ENCODE measurements at regions not wholly inside any gene's neighbourhood (a gene's known extent, or its start where the extent isn't known, plus 50 kb on each side); places are given as distances from the start of the nearest gene placed in this dataset.
A peak's percentile ranks its signal among the peaks of the same experiment; 100 is the strongest.

DNA sequence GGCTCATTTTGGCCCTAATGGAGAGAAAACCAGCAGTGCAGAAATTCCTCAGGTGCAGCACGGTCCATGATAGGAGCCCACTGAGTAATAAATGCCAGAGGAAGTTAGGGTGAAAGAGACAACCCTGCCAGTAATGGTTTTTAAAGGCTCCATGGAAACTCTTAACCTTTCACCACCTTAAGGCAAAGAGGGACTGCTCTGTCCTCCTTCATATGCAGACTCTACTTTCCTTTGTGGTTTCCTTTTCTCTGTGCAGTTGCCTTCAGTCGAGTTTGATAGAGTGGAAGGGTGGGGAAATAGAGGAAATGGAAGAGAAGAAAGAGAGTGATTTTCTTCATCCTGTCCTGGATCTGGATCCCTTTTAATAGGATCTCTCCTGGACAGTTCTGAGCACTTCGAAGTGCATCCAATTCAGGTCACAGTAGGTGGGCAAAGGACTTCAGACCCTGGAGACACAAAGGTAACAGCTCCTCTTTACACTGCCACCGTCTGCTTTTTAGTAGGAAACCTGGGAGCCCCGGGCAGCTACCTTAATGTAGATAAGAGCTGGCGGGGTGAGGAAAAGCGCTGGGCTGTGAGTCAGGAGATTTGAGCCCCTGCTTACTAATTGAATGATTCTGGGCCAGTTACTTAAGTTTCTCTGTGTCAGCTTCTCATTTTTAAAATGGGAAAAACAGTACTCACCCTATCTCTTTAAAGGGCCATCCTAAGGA is 294.8 kb downstream of the KCNRG start:
- intact Hi-C loops (cut with DNase I, micrococcal nuclease), result no loop called here
- ATAC-seq (no peak), DNase-seq (no peak)

DNA sequence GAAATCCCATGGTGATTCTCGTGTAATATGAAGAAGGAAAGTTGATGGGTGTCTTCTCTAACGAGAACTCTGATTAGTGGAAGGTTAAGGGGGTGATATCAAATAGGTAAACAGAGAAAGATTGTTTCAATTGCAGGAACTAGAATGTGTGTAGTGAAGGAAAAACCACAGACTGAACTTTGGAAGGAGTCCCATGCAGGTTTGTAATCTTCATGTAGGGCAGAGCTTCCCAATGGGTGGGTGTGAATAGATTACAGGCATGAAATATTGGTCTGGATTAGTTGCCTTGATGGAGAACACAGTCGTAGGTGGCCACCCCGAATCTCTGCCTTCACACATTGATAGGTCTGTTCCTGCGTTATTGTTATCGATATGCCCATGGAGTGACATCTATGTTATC is 295.5 kb downstream of the KCNRG start:
- DNase-seq (no peak), ATAC-seq (no peak)
- intact Hi-C loops (cut with DNase I, micrococcal nuclease), result no loop called here

DNA sequence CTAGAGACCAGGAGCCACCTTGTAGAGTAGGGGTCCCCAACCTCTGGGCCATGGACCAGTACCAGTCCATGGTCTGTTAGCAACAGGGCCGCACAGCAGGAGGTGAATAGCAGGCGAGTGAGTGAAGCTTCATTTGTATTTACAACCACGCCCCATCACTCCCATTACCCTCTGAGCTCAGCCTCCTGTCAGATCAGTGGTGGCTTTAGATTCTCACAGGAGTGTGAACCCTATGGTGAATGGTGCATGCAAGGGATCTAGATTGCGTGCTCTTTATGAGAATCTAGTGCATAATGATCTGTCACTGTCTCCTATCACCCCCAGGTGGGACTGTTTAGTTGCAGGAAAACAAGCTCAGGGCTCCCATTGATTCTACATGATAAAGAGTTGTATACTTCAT is 303.6 kb downstream of the KCNRG start:
- no peak for DNase-seq

DNA sequence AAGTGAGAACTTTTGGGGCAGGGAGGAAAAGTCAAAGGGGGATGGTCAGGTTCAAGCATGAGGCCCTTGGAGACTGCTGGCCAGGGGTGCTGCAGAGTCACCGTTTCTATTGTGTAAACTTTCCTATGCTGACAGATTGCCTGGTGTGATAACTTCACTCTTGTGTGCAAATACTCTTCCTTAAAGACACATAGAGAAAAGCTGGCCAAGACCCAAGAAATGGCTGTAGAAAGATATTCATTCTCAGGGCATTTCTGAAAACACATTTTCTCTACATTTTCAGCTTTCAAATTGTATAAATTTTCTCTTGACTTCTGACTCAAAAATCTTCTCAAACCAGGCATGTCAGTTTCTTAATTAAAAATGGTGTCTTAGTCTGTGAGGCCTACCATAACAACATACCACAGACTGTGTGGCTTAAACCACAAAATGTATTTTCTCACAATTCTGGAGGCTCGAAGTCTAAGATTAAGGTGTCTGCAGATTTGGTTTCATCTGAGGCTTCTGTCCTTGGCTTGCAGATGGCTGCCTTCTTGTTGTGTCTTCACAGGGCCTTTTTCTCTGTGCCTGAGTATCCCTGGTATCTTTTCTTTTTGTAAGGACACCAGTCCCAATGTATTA is 304.5 kb downstream of the KCNRG start:
- DNase-seq, result no peak
- ATAC-seq, result peak; percentile 86
- intact Hi-C loops (cut with DNase I, micrococcal nuclease), result no loop called here

More for the DNA sequence above, 303.6 kb downstream of the KCNRG start:
- intact Hi-C loops (cut with DNase I, micrococcal nuclease), result no loop called here
- ATAC-seq, result peak; percentile 54

DNA sequence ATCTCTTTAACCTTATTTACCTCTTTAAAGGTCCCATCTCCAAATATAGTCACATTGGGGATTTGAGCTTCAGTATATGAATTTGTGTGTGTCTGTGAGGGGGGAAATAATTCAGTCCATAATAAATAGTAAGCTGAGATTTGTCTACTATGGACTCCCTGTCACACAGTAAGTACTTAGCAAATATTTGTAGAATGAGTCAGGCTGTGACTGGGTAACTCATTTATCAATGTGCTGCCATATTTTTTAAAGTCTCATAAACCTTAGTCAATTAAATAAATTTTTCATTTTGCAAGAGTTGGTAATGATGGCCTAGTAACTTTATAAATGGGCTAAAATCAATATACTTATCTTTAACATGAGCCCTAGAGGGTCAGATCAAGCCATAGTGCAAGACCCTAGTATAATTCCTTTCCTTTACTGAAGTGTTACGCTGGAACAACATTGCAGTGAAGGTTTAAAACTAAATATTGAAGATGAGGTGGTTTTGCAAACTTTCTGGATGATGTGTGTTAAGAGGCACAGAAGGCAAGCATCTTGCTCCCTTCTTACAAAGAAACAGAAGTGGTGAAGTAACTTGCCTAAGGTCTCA is 305.1 kb downstream of the KCNRG start:
- ATAC-seq, result peak; percentile 93
- DNase-seq, result no peak
- intact Hi-C loops (cut with DNase I, micrococcal nuclease), result no loop called here

DNA sequence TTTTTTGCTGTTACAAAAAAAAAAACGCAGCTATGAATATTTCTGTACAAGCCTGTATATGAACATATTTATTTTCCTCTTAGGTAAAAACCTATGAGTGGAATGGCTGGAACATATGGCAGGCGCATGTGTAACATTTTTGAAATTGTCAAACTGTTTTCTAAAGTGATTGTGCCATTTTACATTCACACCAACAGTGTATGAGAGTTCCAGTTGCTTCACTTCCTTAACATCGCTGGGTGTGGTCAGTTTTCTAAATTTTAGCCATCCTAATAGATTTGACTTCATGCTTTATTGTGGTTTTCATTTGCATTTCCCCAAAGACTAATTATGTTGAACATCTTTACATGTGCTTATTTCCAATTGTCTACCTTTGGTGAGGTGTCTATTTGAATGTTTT is 306.8 kb downstream of the KCNRG start:
- DNase-seq (no peak), ATAC-seq (no peak)
- intact Hi-C loops (cut with DNase I, micrococcal nuclease), result no loop called here

DNA sequence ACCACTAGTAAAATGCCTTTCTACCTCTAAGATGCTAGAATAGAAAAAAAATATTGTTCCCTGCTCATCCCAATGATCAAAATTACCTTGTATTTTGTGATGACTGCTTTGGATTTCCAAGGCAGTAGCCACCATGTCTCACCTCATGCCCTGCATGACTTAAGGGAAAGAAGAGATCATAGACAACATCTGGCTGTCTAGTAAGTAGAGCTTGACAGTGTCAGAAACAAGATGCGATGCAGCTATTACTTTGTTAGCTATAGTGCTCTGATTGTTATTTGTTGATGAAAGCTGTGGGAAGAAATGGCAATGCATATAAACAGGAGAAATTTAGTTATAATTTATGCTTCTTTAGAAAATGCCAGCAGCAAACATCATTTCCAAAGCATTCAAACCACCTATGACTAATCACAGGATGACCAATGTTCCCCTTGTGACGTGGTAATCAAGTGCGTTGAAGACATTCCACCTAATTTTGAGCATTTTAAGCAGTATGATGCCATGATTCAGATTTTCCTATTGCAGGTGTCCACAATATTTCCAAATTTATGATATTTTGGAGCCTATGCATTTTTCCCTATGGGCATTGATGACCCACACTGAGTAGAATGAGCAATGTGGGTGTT is 308.3 kb downstream of the KCNRG start:
- no peak for ATAC-seq
- intact Hi-C loops (cut with DNase I, micrococcal nuclease), result no loop called here
- DNase-seq, result no peak

DNA sequence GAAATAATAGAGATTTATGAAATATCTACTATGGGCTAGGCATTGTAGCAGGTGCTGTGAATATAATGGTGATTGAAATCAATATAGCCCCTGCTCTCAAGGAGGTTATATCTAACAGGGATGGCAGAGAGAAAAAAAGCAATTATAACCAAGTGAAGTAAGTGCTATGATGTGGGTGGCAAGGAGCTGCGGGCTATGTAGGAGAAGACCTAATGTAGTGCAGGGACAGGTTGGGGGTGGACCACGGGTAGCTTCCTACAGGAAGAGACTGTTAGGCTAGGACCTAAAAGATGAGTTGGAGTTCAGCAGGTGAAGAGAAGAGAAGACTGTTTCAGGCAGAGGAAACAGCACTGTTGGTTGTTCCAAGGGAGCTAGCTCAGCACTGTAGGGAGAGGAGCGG is 311.0 kb downstream of the KCNRG start:
- ATAC-seq (no peak), DNase-seq (no peak)
- intact Hi-C loops (cut with DNase I, micrococcal nuclease), result no loop called here

DNA sequence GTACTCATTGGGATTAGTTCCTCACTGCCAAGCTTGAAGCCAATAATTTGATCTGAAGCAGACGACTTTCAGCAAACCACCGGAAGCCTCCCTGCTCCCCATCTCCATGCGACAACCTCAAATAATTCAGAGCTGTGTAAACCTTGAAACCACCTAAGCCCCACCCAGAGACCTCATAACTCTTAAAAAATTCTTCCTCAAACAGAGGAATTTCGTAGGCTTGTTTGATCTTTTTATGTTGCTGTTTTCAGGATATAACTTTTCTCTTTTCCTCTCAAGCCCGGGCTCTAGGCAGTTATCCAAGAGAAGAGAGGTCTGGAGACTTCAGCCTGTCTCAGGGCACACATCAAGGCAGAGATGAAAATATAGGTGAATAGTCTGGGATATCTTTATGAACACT is 311.6 kb downstream of the KCNRG start:
- no peak for DNase-seq
- no peak for ATAC-seq
- intact Hi-C loops (cut with DNase I, micrococcal nuclease), result no loop called here

DNA sequence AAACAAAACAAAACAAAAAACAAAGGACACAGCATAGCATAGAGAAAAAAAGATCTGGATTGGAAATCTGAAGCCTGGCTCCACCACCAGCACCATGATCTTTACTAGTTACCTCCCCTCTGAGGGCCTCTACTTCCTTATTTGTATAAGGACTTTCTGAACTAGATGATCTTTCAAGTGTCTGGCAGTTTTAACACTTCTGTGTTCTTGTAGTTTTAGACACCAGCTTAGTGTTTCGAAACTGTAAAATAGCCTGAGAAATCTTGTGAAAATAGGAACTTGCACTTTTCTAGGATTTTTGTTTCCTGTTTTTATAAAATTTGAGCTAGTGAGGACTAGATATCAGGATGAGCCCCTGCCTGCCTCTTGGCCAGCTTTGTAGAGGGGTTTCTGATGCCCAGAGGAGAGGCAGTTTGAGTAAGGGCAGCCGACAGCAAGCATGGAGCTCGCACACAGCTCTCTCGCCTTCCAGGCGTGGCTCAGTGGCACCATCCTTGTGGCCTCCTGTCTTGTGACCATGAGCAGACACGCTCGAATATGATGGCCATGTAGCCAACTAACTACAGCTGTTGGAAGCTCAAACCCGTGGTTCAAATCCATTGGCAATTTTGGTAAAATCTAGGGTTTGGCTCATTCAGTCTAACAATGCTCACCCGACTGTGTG is 319.0 kb downstream of the KCNRG start:
- ATAC-seq (peak; percentile 62), DNase-seq (no peak)
- intact Hi-C loops (cut with DNase I, micrococcal nuclease), result no loop called here

DNA sequence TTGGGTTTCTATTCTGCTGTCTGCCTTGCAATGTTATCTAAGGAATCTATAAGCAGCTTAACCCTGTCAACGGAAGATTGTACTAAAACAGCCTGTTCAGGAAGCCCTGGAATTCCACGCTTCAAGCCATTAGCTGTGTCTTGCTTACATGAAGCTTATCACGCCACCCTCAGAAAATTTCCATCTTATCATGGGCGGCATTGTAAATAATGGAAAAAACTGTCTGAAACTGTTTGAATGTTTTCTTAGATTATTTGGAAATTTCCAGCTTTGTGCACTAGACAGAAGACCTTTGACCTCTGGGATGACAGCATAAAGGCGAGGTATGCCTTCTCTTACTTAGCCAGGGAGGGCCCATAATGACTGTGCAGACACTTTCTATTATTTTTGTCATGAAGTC is 319.7 kb downstream of the KCNRG start:
- DNase-seq, result no peak

DNA sequence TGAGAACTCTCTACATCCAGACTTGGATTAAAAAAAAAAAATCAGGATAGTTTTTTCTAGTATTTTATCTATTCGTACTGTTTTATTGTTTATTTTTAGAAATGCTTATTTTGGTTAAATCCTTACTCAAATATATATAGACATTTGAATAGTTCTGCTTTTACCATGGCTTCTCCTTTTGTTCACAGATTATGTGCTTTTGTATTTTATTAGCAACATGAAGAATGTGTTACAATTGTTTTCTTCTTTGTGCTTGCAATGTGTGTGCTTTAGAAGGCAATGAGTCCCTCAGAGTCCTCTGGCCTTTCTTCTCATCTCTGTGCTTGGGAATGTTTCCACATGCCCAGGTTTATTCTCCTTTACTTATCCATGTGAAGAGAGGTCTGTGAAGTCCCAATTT is 324.0 kb downstream of the KCNRG start:
- ATAC-seq (no peak), DNase-seq (no peak)
- intact Hi-C loops (cut with DNase I, micrococcal nuclease), result no loop called here

More for the DNA sequence above, 319.7 kb downstream of the KCNRG start:
- no peak for ATAC-seq
- intact Hi-C loops (cut with DNase I, micrococcal nuclease), result no loop called here

DNA sequence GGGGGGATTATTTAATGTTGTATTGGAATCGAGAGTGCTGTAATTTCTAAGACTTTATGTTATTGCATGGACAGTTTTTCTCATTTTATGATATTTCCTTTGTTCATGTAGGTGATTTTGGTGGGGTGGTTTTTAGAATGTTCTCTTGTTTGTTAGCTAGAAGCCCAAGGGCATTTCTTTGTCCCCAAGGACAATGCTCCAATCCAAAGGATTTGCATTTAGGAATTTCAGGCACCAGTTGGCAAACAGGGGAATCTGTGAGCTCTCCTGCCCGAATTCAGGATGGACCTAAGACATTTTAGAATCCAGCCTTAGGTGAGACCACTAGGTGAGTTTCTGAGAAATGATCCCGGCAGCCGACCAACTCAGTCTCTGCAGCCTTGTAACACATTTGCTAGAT is 324.9 kb downstream of the KCNRG start:
- intact Hi-C loops (cut with DNase I, micrococcal nuclease), result no loop called here
- ATAC-seq (no peak), DNase-seq (no peak)

DNA sequence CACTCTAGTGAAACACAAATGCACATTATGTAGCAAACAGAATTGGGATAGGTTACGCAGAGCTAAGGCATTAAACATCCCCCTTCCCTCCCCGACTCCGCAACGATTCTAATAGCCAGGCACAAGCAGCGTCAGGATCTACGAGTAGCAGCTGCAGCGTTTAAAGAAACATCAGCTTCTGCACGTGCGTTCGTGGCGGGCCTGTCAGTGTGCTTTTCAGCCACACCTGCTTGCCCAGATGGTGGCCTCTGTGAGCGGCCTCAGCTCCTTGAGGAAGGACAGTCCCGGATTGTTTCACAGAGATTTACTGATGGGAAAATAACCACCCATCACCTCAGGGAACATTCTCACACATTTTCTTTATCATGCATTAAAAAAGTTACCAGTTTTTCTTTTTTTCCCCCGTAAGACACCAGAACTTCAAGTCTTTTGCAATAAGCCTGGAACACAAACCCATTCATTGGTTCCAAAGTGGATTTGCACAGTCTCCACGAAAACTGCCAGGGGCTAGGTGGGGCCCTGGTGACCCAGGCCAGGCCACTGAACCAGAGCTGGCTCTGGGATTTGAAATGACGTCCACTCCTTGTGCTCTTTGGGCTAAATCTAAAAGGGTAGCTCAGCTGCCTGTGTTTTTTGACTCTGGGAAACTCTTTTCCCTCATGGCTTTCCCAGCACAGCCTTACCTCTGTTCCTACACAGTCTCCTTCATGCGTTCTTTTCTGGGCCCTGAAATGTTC is 325.5 kb downstream of the KCNRG start:
- DNase-seq, result no peak
- intact Hi-C loops (cut with DNase I, micrococcal nuclease), result no loop called here
- no peak for ATAC-seq

DNA sequence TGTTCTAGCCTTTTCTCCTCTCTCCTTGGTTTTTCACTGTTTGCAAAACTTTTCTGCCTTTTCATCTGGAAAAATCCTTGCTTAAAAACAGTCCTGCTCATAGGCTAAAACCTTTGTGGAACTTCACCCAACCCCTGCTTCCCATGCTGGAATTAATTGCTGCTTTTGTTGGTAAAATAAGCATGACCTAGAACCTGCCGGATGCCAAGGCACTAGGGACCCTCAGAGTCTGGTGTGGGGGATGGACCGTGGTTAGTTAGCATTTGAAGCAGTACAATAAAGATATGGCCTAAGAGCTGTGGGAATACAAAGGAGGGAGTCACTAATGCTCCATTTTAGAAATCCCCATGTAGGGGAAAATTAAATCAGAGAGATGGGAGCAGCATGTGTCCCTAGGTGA is 326.3 kb downstream of the KCNRG start:
- ATAC-seq, result no peak
- intact Hi-C loops (cut with DNase I, micrococcal nuclease), result no loop called here
- no peak for DNase-seq

DNA sequence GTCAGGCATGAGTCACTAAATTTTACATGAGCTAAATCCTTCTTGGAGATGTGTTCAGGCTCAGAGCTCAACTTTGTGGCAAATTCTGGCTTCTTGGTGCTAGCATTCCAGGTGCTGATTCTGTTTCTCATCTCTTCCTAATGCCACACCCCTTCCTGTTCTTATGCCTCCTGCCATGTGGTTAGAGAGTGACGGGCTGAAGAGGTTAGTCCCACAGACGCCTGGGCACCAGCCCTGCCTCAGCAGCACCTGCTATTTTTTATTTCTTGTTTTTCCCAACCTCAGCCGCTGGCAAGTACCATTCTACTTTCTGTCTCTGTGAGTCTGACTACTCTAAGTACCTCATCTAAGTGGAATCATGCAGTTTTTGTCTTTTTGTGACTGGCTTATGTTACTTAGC is 329.5 kb downstream of the KCNRG start:
- DNase-seq (no peak), ATAC-seq (peak; percentile 42)
- intact Hi-C loops (cut with DNase I, micrococcal nuclease), result no loop called here

DNA sequence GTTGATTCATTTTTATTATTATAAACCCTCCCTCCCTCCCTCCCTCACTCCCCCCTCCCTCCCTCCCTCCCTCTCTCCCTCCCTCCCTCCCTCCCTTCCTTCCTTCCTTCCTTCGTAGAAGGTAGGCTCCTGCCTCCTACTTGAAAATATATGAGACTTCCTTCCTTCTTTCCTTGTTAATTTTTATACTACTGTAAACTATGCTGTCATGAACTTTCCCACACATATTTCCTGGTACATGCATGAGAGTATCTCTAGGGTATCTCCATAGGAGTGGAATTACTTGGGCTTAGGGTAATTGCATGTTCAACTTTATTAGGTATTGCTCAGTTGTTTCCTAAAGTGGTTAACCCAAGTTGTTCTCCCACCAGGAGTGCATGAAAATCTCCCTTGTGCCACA is 330.6 kb downstream of the KCNRG start:
- intact Hi-C loops (cut with DNase I, micrococcal nuclease), result no loop called here
- no peak for DNase-seq
- peak; percentile 90 for ATAC-seq

DNA sequence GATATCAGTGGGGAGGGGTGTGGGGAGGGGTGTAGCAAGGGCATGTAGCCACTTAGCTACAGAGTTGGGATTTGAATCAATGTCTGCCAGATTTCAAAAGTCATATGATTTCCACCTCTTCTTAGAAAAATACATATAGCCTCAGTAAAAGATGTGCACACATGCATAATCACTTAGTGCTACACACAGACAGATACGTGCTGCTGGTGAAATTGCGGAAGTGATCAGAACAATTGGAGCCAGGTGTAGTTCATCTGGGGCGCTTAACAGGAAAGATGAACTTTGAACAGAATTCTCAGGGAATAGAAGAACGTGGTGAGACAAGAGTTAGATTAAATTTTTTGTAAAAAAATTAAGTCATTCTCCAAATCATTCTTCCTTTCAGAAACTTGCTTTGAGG is 333.1 kb downstream of the KCNRG start:
- DNase-seq (no peak), ATAC-seq (peak; percentile 84)
- intact Hi-C loops (cut with DNase I, micrococcal nuclease), result no loop called here

Data from left colon (tissue), 2 donors.